HG02642 (cell line): ENCODE measurements at regions not wholly inside any gene's neighbourhood (a gene's known extent, or its start where the extent isn't known, plus 50 kb on each side); places are given as distances from the start of the nearest gene placed in this dataset.

Experiments
- ATAC-seq: cut with Tn5 transposase; IDR thresholded peaks from one replicate; pipeline ENCODE4 v1.9.1; 2021; ENCODE audit warnings: mild to moderate bottlenecking; ENCODE audit not compliant: unreplicated experiment, poor library complexity

- ATAC-seq, result no peak
These were observed 985.2 kb upstream of the SEMA6D start for GRCh38 chr15:46732060-46732459.

- no peak for ATAC-seq
These were observed 982.2 kb upstream of the SEMA6D start for GRCh38 chr15:46735115-46735514.

- ATAC-seq, result no peak
These were observed 966.0 kb upstream of the SEMA6D start for GRCh38 chr15:46751303-46751702.

GRCh38 chr15:46753946-46754345, 963.4 kb upstream of the SEMA6D start:
- ATAC-seq, result no peak

GRCh38 chr15:46763091-46763490, 954.2 kb upstream of the SEMA6D start:
- ATAC-seq, result no peak

GRCh38 chr15:46764851-46765250, 952.5 kb upstream of the SEMA6D start:
- ATAC-seq, result no peak

GRCh38 chr15:46766021-46766420, 951.3 kb upstream of the SEMA6D start:
- ATAC-seq, result no peak

GRCh38 chr15:46768287-46768686, 949.0 kb upstream of the SEMA6D start:
- ATAC-seq, result no peak

GRCh38 chr15:46773016-46773415, 944.3 kb upstream of the SEMA6D start:
- ATAC-seq, result no peak

GRCh38 chr15:46778876-46779275, 938.4 kb upstream of the SEMA6D start:
- no peak for ATAC-seq

GRCh38 chr15:46786590-46787285, 930.6 kb upstream of the SEMA6D start:
- no peak for ATAC-seq

GRCh38 chr15:46795685-46796084, 921.6 kb upstream of the SEMA6D start:
- no peak for ATAC-seq

- ATAC-seq, result no peak
These were observed 908.5 kb upstream of the SEMA6D start for GRCh38 chr15:46808834-46809233.

GRCh38 chr15:46815240-46815639, 902.1 kb upstream of the SEMA6D start:
- no peak for ATAC-seq

GRCh38 chr15:46815765-46816164, 901.5 kb upstream of the SEMA6D start:
- ATAC-seq, result no peak

GRCh38 chr15:46848704-46849103, 868.6 kb upstream of the SEMA6D start:
- ATAC-seq, result no peak

- no peak for ATAC-seq
These were observed 863.7 kb upstream of the SEMA6D start for GRCh38 chr15:46853600-46853999.

- ATAC-seq, result no peak
These were observed 862.7 kb upstream of the SEMA6D start for GRCh38 chr15:46854564-46854963.

GRCh38 chr15:46855388-46855787, 861.9 kb upstream of the SEMA6D start:
- ATAC-seq, result no peak

GRCh38 chr15:46856839-46857502, 860.3 kb upstream of the SEMA6D start:
- ATAC-seq, result no peak

GRCh38 chr15:46858150-46858549, 859.2 kb upstream of the SEMA6D start:
- no peak for ATAC-seq

- no peak for ATAC-seq
These were observed 855.5 kb upstream of the SEMA6D start for GRCh38 chr15:46861796-46862195.
